HG03565 (cell line): ENCODE measurements at regions not wholly inside any gene's neighbourhood (a gene's known extent, or its start where the extent isn't known, plus 50 kb on each side); places are given as distances from the start of the nearest gene placed in this dataset.

Source experiments
- ATAC-seq: cut with Tn5 transposase; IDR thresholded peaks from one replicate; pipeline ENCODE4 v1.9.1; 2021; ENCODE audit warnings: mild to moderate bottlenecking, moderate library complexity; ENCODE audit not compliant: unreplicated experiment

GRCh38 chr17:77266891-77267341 is 126.1 kb downstream of the SEC14L1 start:
- no peak for ATAC-seq

DNA sequence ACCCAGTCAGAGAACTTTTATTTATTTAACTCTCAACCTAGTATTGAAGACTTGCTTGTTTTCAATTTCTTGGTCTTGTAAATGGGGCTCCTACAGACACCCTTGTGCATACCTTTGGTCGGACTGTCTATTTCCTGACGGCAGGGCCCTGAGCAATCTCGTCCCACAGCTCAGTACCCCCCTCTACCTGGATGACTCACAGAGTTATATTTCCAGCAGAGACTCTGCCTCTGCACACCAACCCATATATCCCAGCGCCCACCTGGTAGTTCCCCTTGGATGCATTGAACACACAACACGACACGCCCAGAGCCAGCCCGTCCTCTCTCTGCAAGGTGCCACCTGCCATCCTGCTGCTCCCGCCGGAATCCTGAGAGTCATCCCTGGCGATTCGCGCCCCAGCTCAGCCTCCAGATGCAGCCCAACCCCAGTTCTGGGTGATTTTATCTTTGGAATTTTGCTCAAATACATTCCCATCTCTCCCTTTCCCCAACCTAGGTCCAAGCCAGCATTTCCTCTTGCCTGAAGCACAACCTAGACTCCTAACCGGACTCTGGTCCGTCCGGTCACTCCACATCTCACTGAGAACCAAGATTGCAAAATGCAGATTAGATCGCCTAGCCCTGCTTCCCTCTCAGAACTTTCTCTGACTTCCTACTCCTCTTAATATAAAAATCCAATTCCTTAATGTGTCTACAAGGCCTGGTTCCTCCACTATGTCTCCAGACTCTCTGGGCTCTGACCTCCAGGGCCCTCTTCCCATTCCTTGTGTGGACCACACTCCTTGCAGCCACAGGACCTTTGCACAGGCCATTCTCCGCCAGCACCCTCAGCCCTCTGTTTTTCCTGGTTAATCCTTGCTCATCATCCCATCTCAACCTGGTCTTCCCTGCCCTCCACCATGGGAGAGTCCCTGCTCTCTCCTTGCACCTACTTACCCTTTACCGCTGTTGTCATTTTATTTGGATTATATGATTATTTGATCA is 129.2 kb downstream of the SEC14L1 start:
- ATAC-seq = no peak

- ATAC-seq = no peak
Observed at GRCh38 chr17:77271411-77271810, 130.6 kb downstream of the SEC14L1 start.

DNA sequence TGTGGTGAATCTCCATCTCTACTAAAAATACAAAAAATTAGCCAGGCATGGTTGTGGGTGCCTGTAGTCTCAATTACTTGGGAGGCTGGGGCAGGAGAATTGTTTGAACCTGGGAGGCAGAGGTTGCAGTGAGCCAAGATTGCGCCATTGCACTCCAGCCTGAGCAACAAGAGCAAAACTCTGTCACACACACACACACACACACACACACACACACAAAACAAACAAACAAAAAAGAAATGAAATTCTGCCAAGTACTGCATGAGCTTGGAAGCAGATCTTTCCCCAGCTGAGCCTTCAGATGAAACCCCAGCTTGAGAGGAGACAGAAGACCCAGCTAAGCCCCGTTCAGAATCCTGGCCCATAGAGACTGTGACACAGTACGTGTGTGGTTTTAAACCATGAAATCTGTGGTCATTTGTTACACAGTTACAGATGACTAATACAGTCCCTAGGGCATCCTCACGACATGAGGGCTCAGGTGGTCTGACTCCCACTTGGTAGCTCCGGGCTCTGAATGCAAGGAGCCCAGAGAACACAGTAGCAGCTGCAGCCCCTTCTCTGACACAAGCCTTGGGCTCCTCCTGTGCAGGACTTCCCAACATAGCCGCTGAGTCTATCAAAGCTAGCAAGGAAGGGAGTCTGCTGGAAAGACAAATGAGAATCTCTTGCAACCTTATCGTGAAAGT is 132.8 kb downstream of the SEC14L1 start:
- ATAC-seq = no peak

GRCh38 chr17:77274096-77274845 is 133.5 kb downstream of the SEC14L1 start:
- no peak for ATAC-seq

DNA sequence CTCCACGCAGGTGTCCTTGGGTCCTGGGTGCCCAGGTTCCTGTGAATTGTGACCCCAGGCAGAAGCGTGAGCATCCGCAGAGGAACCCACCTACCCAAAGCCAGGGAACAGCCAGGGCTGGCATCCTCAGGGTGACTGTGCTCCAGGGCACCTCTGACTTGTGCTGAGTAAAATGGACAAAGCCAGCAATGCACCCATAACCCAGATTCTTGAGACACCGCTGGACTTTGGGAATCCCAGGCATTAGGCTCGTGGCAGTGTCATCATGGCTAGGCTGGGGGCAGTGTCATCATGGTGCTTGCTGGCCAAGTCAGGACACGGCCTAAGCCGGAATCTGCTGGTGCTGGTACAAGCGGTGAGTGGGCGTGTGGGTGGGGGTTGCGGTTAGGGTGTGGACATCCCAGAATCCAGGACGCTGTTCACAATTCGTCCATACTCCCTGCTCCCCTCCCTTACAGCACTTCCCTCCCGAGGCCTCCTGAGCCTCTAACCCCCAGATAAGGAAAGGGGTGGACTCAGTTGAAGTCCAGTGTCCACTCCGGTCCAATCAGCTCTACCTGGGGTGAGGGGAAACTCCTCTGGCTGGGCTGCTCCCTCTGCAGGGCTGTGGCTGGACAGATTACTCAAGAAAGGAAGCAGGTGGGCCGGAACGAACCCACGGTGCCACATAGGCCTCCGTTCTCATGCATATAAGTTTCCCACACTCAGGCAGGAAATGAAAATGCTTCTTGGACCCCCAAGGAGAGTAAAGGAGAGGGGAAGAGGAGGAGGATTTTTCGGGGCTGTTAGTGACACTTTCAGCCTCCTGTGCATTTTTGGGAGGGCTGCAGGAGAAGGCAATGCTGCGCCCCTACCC is 138.9 kb downstream of the SEC14L1 start:
- ATAC-seq = no peak

DNA sequence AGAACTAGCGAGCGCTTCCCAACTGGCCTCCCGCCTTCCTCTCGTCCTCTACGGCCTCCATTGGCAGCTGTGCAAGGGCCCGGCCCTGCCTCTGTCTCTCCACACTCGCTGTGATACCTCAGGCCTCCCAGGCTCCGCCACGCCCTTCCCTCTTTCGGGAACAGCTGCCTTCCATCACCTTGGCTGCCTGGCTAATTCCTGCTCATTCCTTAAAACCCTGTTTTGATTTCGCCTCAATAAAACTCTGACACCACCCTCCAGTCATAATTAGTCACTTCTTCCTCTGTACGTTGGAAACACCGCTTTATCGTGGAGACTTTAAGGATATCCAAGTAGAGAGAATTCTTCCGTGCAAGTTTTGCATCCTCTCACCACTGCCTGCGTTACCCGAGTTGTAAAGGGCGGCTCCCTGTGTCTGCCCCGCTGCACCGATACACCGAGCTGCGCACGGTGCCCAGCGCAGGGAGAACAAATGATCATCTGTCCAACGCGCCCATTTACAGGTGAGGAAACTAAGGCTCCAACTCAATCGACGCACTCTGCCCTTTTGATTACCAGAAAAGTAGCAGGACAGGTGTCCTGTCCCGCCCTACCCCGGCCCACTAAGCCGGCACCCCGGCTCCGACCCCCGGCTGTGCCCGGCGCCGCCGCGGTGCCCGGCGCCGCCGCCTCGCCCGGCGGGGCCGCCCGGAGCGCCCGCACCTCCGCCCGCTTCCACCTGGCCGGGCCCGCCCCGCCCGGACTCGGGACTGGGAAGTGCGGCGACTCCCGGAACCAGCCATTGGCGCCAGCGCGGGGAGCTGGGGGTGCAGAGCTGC is 139.7 kb downstream of the SEC14L1 start:
- ATAC-seq = no peak

GRCh38 chr17:77281122-77281903 is 140.5 kb downstream of the SEC14L1 start:
- ATAC-seq = no peak

GRCh38 chr17:77281904-77282367 is 141.2 kb downstream of the SEC14L1 start:
- no peak for ATAC-seq

GRCh38 chr17:77282524-77283515 is 142.1 kb downstream of the SEC14L1 start:
- ATAC-seq = no peak

DNA sequence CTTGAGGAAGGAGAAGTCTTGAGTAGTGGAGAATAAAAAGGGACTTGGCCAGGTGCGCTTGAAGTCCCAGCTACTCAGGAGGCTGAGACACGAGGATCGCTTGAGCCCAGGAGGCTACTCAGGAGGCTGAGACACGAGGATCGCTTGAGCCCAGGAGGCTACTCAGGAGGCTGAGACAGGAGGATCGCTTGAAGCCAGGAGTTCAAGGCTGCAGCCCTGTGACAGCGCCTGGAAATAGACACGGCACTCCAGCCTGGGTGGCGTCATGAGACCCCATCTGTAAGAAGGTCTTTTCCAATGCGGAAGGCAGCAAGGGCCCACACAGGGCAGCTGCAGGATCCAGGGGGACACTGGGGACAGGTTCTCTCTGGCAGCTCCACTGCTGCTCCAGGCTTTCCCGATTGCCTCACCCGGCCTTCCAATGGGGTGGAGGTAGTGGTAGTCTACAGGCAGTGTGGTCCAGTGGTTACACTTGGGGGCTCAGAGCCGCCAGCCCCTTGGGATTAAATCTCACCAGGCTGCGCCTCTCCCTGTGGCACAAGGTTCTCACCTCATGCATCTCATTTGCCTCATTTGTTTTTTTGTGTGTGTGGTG is 143.4 kb downstream of the SEC14L1 start:
- ATAC-seq = no peak

DNA sequence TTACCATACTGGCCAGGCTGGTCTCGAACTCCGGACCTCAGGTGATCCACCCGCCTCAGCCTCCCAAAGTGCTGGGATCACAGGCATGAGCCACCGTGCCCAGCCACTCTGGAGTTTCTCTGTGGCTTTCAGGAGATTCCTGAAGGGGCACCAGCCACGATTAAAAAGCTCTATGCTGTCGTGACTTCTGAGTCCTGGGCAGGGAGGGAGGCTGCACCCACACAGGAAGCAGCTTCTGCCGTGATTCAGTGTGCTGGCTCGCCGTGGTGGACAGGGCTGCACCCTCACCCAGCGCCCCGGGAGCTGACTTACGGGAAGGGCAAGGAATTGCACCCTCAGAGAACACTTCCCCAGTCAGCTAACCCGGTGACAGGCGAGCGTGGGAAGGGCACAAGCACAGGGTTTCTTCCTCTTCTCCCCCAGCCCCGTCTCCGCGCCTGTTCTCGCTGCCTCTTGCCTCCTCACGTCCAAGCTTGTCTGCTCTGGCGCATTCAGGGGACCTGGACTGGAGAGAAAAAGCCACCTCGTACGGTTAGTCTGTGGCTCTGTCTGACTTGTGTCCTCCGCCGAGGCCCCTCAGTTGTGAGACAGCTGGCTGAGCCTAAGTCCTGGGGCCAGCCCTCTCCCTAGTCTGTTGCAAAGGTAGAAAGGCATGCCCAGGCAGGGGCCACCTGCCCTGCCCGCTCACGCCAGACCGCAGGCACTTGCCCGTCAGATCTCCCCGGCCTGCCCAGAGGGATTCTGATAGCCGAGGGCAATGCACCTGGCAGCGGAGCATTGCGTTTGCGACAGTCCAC is 145.0 kb downstream of the SEC14L1 start:
- no peak for ATAC-seq

DNA sequence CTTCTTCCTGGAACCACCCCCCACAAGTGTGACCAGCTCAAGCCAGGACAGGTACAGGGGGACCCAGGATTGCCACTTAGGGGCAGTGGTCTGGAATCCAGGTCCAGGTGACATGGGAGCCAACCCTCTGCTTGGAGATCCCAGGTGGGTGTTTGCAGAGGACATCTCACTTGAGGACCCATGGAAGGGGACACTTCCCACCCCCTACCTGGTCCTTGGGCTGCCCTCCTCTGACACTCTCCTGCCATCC is 145.5 kb downstream of the SEC14L1 start:
- ATAC-seq = no peak

- ATAC-seq = no peak
Observed at GRCh38 chr17:77286641-77287431, 146.1 kb downstream of the SEC14L1 start.

- ATAC-seq = no peak
Observed at GRCh38 chr17:77287432-77288068, 146.8 kb downstream of the SEC14L1 start.
